CD4-positive, alpha-beta T cell treated with Interleukin-17A for 1 hour (primary cell): ENCODE measurements at regions not wholly inside any gene's neighbourhood (a gene's known extent, or its start where the extent isn't known, plus 50 kb on each side); places are given as distances from the start of the nearest gene placed in this dataset.

ENCODE experiments used
- DNase-seq: peaks from one replicate; pipeline ENCODE4 v3.0.0-alpha.2; 2020

GRCh38 chr4:96841801-96842200, 1001.9 kb downstream of the PDHA2 start:
- no peak for DNase-seq

GRCh38 chr4:96844858-96845490, 1005.1 kb downstream of the PDHA2 start:
- no peak for DNase-seq

- DNase-seq, result no peak
Measured at GRCh38 chr4:96845819-96846218, 1005.9 kb downstream of the PDHA2 start.

- no peak for DNase-seq
Measured at GRCh38 chr4:96874657-96875056, 1034.8 kb downstream of the PDHA2 start.

- DNase-seq, result no peak
Measured at GRCh38 chr4:96879527-96879926, 1039.6 kb downstream of the PDHA2 start.

- DNase-seq, result no peak
Measured at GRCh38 chr4:96887857-96888256, 1048.0 kb downstream of the PDHA2 start.

- DNase-seq, result no peak
Measured at GRCh38 chr4:96894621-96895020, 1054.7 kb downstream of the PDHA2 start.

GRCh38 chr4:96895826-96896225, 1055.9 kb downstream of the PDHA2 start:
- DNase-seq, result no peak

- DNase-seq, result no peak
Measured at GRCh38 chr4:96912716-96913115, 1072.8 kb downstream of the PDHA2 start.

GRCh38 chr4:96913441-96914080, 1073.7 kb downstream of the PDHA2 start:
- no peak for DNase-seq

GRCh38 chr4:96916711-96917110, 1076.8 kb downstream of the PDHA2 start:
- no peak for DNase-seq

GRCh38 chr4:96936886-96937285, 1097.0 kb downstream of the PDHA2 start:
- DNase-seq, result no peak

GRCh38 chr4:96946552-96946951, 1106.7 kb downstream of the PDHA2 start:
- no peak for DNase-seq

GRCh38 chr4:96952610-96953009, 1112.7 kb downstream of the PDHA2 start:
- DNase-seq, result no peak

- no peak for DNase-seq
Measured at GRCh38 chr4:96955226-96955625, 1115.3 kb downstream of the PDHA2 start.

- no peak for DNase-seq
Measured at GRCh38 chr4:96955691-96956090, 1115.8 kb downstream of the PDHA2 start.

GRCh38 chr4:96969455-96969854, 1129.6 kb downstream of the PDHA2 start:
- no peak for DNase-seq

- no peak for DNase-seq
Measured at GRCh38 chr4:96972920-96973319, 1133.0 kb downstream of the PDHA2 start.

- no peak for DNase-seq
Measured at GRCh38 chr4:96974295-96974694, 1134.4 kb downstream of the PDHA2 start.

- DNase-seq, result no peak
Measured at GRCh38 chr4:96983830-96984229, 1143.9 kb downstream of the PDHA2 start.

GRCh38 chr4:96986816-96987215, 1146.9 kb downstream of the PDHA2 start:
- DNase-seq, result no peak

GRCh38 chr4:96991083-96991482, 1151.2 kb downstream of the PDHA2 start:
- no peak for DNase-seq

GRCh38 chr4:96992443-96992842, 1150.8 kb downstream of the STPG2 start:
- no peak for DNase-seq

GRCh38 chr4:96993560-96993959, 1149.7 kb downstream of the STPG2 start:
- DNase-seq, result no peak

- no peak for DNase-seq
Measured at GRCh38 chr4:97003715-97004114, 1139.6 kb downstream of the STPG2 start.
